Stimulated activated naive CD8-positive, alpha-beta T cell treated with anti-CD3 and anti-CD28 coated beads, Interleukin-15, Interleukin-2, amounts not matched to agents 100 U/mL and 50 U/mL, for 24 hours (primary cell): ENCODE measurements at regions not wholly inside any gene's neighbourhood (a gene's known extent, or its start where the extent isn't known, plus 50 kb on each side); places are given as distances from the start of the nearest gene placed in this dataset.
A peak's percentile ranks its signal among the peaks of the same experiment; 100 is the strongest.
"Not testable (repeated sequence)": the region's sequence is repeated elsewhere in the genome, so short reads cannot be mapped to it uniquely, and the experiment has no call there.

ENCODE experiments used
- ATAC-seq: fragments of 150-1000 bp; cut with Tn5 transposase; one replicate; pipeline ENCODE4 v1.10.0; 2021
- DNase-seq: peaks from one replicate; pipeline ENCODE4 v3.0.0; 2021

DNA sequence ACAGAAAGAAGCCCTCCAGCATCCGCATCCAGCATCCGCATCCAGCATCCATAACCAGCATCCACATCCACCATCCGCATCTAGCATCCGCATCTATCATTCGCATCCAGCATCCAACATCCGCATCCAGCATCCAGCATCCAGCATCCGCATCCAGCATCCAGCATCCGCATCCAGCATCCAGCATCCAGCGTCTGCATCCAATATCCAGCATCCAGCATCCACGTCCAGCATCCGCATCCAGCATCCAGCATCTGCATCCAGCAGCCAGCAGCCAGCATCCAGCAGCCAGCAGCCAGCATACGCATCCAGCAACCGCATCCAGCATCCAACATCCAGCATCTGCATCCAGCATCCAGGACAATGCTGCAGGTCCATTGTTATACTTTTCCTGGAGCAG, 671.0 kb upstream of the C16orf82 start:
- ATAC-seq (no peak), DNase-seq (no peak)

- ATAC-seq (no peak), DNase-seq (no peak)
These were observed 670.1 kb upstream of the C16orf82 start for GRCh38 chr16:26396511-26397235.

DNA sequence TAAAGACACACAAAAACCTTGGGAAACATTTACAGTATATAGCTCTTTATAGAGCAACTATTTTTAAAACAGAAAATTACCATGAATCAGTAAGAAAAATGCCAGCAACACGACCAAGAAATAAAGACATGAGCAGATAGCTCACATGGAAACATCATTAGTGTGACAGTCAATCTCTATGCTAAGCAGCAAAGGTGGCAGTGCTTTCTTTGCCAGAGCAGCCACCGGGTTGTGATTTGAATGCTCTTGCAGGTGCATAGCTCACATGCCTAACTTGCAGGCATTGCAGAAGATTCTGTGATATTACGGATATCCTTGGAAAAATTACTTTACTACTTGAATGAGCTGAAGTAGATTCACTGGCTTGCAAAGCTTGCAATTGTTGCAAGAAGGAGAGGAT, 652.9 kb upstream of the C16orf82 start:
- ATAC-seq = no peak
- DNase-seq = no peak

DNA sequence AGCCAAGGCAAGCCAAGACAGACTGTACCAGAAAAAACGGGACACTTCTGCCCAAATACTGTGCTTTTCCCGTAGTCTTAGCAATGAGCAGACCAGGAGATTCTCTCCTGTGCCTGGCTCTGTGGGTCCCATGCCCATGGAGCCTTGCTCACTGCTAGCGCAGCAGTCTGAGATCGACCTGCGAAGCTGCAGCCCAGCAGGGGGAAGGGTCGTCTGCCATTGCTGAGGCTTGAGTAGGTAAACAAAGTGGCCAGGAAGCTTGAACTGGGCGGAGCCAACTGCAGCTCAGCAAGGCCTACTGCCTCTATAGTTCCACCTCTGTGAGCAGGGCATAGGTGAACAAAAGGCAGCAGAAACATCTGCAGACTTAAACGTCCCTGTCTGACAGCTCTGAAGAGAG, 647.3 kb upstream of the C16orf82 start:
- DNase-seq, ATAC-seq: not testable (repeated sequence)

DNA sequence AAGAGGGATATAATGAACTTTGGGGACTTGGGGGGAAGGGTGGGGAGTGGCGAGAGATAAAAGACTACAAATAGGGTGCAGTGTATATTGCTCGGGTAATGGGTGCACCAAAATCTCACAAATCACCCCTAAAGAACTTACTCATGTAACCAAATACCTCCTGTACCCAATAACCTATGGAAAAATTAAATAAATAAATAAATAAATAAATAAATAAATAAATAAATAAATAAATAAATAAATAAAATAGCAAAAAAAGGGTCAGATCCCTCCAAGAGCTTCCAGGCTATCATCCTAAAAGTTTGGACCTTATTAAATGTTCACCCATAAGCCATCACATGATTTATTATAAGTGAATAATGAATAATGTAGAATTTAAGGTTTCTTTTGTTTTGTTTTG, 636.1 kb upstream of the C16orf82 start:
- ATAC-seq (no peak), DNase-seq (no peak)

GRCh38 chr16:26433807-26434206, 632.9 kb upstream of the C16orf82 start:
- DNase-seq (no peak), ATAC-seq (no peak)

DNA sequence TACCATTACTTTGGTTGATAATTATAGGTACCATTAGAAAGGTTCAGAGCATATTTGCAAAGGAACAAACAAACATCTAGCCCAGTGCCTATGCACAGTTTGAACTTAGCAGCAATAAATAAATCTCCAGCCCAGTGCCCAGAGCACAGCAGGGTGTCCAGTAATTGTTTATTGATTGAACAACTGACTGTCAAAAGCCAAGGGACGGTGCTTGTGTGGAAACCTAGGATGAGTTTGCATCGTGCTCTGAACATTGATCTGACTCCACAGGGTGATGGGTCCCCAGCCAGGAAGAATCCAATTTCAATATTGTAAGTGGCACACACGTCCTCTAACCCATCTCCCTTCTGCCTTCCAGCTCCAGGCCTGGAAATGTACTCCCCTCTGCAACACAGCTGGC, 625.5 kb upstream of the C16orf82 start:
- ATAC-seq = no peak

DNA sequence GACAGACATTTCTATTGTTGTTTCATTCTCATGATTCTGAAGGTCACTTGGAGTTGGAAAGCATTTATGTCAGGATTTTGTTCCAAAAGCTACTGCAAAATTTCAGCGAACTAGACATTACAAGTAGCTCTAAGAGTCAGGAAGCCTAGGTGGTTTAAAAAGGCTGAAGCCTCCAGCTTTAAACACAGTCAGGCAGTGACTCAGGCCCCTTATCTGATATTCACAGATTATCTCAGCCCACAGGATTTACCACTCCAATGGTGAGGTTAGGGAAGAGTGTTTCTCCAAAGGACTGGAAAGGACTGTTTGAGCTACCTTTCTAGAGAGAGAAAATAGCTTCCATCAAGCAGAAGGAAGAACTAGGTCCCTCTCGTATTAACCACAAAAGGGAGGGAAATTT, 624.4 kb upstream of the C16orf82 start:
- ATAC-seq = no peak
- DNase-seq = no peak

More for the DNA sequence above, 625.5 kb upstream of the C16orf82 start:
- no peak for DNase-seq

DNA sequence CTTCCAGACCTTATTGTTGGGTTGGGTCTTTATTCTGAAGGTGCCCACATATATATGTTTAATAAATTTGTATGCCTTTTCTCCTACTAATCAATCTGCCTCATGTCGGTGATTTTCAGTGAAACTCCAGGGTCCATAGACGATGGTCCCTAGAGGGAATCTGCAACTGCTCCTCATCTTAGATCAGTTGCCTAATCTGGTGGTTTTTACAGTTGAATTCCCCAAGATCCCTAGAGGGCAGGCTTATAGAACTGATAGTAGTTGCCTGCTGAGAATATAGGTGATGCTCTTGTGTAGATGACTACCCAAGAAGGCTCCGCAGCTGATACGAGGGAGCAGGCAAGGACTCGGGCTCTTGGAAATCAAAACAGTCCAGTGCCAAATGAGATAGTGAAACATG, 619.2 kb upstream of the C16orf82 start:
- DNase-seq = no peak
- no peak for ATAC-seq

DNA sequence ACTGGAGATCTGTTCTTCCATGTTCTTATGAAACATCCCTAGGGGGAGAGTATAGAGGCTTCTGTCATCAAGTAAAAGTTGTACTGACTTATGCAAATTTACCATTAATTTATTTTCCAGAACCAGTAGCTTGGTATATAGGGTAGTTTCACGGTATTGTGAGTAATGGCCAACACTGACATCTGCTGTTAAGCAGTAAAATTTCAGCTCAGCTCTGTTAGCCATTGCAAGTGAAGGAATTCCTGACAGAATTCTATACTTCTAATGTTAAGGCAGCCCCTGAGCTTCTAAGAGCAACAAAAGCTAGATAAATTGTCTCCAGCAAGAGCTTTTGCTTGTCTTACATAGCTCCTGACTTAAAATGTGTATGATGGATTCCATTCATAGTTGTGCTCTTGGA, 613.5 kb upstream of the C16orf82 start:
- no peak for DNase-seq
- ATAC-seq = no peak

GRCh38 chr16:26454102-26454501, 612.6 kb upstream of the C16orf82 start:
- ATAC-seq = peak; percentile 80
- no peak for DNase-seq

- DNase-seq (no peak), ATAC-seq (no peak)
These were observed 610.7 kb upstream of the C16orf82 start for GRCh38 chr16:26456074-26456473.

GRCh38 chr16:26457095-26457494, 609.6 kb upstream of the C16orf82 start:
- no peak for DNase-seq
- no peak for ATAC-seq

DNA sequence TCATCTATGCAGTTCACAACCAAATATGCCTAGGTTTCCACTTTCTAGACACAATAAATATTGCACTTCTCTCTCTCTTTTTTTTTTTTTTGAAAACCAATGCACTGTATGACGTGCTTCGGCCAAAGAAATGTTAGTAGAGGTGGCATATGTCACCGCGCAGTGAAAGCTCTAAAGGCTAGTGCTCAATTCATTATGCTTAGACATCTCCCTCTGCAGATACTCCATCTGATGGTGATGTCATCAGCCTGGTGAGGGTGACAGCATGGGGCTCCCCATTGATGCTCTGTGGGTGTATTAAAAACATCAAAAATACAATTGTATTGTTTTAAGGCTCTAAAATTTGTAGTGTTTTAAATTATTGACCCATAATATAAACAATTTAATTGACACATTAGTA, 608.8 kb upstream of the C16orf82 start:
- DNase-seq = no peak
- ATAC-seq = no peak

GRCh38 chr16:26464576-26465266, 602.0 kb upstream of the C16orf82 start:
- DNase-seq (no peak), ATAC-seq (no peak)

DNA sequence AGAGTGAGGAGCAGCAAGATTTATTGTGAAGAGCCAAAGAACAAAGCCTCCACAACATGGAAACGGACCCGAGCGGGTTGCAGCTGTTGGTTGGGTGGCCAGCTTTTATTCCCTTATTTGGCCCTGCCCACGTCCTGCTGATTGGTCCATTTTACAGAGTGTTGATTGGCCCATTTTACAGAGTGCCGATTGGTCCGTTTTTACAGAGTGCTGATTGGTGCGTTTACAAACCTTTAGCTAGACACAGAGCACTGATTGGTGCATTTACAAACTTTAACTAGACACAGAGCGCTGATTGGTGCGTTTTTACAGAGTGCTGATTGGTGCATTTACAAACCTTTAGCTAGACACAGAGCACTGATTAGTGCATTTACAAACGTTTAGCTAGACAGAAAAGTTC, 592.3 kb upstream of the C16orf82 start:
- not testable (repeated sequence) for ATAC-seq, DNase-seq

DNA sequence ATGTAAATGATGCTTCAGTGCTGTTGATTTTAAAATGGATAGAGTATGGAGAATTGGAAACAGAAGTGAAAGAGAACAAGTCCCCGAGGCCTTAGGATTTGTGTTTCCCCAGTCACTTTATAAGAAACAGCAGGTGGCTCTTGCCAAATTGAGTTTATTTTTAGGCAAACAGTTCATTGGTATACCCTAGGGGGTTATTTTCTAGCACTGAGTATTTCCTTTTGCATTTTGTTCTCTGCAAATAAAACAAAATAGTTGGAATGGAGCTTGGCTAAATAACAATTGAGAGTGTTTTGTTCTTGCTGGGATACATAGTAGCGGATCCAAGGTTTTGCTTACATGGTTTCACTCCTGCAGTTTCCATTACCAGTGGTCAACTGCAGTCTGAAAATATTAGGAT, 591.1 kb upstream of the C16orf82 start:
- DNase-seq = no peak
- ATAC-seq = no peak

- no peak for ATAC-seq
These were observed 575.5 kb upstream of the C16orf82 start for GRCh38 chr16:26491101-26491670.

DNA sequence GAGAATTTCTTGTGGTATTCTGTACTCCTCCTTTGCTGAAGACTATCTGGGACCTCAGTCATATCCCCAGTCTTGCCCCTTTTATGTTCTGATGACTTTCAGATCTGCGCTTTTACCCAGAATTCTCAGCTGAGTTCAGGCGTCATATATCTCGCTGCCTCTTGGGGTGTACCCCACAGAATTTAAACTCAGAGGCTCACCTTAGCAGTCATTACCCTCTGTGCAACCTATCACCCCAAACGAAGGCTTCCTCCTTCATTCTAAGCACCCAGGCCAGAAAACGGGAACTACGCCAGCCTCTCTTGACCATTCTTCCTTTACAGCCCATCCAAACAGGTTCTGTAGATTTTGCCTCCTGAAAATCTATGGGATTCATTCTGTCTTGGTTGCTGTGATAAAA, 574.8 kb upstream of the C16orf82 start:
- DNase-seq (no peak), ATAC-seq (no peak)

More at GRCh38 chr16:26491101-26491670, 575.5 kb upstream of the C16orf82 start:
- no peak for DNase-seq

DNA sequence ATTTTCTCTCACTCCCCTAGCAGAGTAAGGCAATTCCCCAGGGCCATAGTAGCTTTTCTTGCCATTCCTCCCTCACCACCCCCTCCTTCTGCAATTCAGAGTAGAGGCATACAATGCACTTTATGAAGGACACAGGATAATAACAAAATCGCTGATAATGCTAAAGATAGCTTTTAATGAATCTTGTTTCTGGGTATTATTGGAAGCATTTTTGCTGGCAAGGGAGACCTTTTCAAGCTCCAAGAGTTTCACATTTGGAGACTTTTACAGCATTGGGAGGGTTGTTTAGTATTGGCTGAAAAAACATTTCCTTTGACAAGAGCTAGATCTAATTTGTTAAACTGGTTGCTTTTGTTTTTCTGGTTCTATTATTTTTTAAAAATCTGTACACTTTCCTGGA, 573.0 kb upstream of the C16orf82 start:
- no peak for ATAC-seq
- no peak for DNase-seq

GRCh38 chr16:26497896-26498295, 568.8 kb upstream of the C16orf82 start:
- DNase-seq (no peak), ATAC-seq (no peak)

- ATAC-seq (no peak), DNase-seq (no peak)
These were observed 566.4 kb upstream of the C16orf82 start for GRCh38 chr16:26500326-26500725.

GRCh38 chr16:26505496-26505895, 561.2 kb upstream of the C16orf82 start:
- DNase-seq = no peak

DNA sequence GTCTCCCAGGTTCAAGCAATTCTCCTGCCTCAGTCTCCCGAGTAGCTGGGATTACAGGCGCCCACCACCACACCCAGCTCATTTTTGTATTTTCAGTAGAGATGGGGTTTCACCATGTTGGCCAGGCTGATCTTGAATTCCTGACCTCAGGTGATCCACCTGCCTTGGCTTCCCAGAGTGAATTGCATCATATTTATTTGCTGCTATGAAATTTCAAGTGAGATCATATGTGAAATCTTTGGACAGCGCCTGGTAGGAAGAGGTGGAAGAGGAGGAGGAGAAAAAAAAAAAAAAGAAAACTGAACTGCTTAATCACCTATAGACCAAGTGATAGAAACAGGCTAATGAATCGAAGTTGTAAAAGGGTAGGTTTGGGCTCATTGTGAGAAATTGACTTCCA, 557.8 kb upstream of the C16orf82 start:
- ATAC-seq, DNase-seq: not testable (repeated sequence)

More at GRCh38 chr16:26505496-26505895, 561.2 kb upstream of the C16orf82 start:
- no peak for ATAC-seq
